ENCODE measurements at regions not wholly inside any gene's neighbourhood (a gene's known extent, or its start where the extent isn't known, plus 50 kb on each side); places are given as distances from the start of the nearest gene placed in this dataset.

- H2AK5ac ChIP-seq (ENCODE audit: low read length, severe bottlenecking): no peak overlapping the region
- no peak overlapping the region for H4K91ac ChIP-seq (ENCODE audit: low read length)
- no peak overlapping the region for H3K27ac ChIP-seq (ENCODE audit: low read length, poor library complexity, severe bottlenecking)
- no peak overlapping the region for H2AFZ ChIP-seq (ENCODE audit: low read depth, low read length)
- H2BK120ac ChIP-seq (ENCODE audit: low read depth, low read length): no peak overlapping the region
- H2BK5ac ChIP-seq (ENCODE audit: low read depth, low read length, poor library complexity, severe bottlenecking): no peak overlapping the region
- H3K4ac ChIP-seq (ENCODE audit: low read depth in 1 of 2, low read length in 2 of 2): no peak overlapping the region
- no peak overlapping the region for H4K8ac ChIP-seq (ENCODE audit: low read length)
- no peaks in the 10 kb centered on the region for H3K79me1 ChIP-seq (replicated peaks; ENCODE audit: low read length, poor library complexity, severe bottlenecking)
- DNase-seq: no peak
- no peak overlapping the region for H3K9ac ChIP-seq (ENCODE audit: low read length)
- peaks cover 0 to 24% of the 10 kb centered on the region in 2 experiments for H3K27me3 ChIP-seq (ENCODE audit: control insufficient read depth in 1 of 2, insufficient read depth in 1 of 2, low read length in 2 of 2)
- no peak overlapping the region for H2BK12ac ChIP-seq (ENCODE audit: low read length in 2 of 2)
- H3K23ac ChIP-seq (ENCODE audit: low read length in 2 of 2): no peak overlapping the region
- H3K4me3 ChIP-seq (ENCODE audit: insufficient read depth in 1 of 2, low read depth in 1 of 2, low read length in 2 of 2): no peak overlapping the region
- no peak overlapping the region for H3K14ac ChIP-seq (ENCODE audit: low read length in 2 of 2)
- H3K18ac ChIP-seq (ENCODE audit: low read depth in 1 of 2, low read length in 2 of 2): no peak overlapping the region
- H3K9me3 ChIP-seq (ENCODE audit: control insufficient read depth, low read length): peaks cover 4% of the 10 kb centered on the region
- no peaks in the 10 kb centered on the region for H3K4me1 ChIP-seq (ENCODE audit: control insufficient read depth, insufficient read depth, low read depth, low read length)
- 50% methylated on average over 3 of the region's 3 CpGs for WGBS
- no peak overlapping the region for H3K4me2 ChIP-seq (ENCODE audit: low read length, poor library complexity, severe bottlenecking)
- H2BK15ac ChIP-seq (ENCODE audit: low read depth, poor library complexity, severe bottlenecking): no peak overlapping the region
- no peaks in the 10 kb centered on the region for H3K36me3 ChIP-seq (ENCODE audit: control insufficient read depth in 1 of 2, insufficient read depth in 2 of 2, low read depth in 1 of 2, low read length in 2 of 2)
These were observed 331.7 kb upstream of the HTR2C start for GRCh38 chrX:114252186-114252585.

GRCh38 chrX:114251575-114251974, 332.3 kb upstream of the HTR2C start:
- no peak overlapping the region for H2BK12ac ChIP-seq (ENCODE audit: low read length in 2 of 2)
- H3K14ac ChIP-seq (ENCODE audit: low read length in 2 of 2): no peak overlapping the region
- 100% methylated on average over 1 of the region's 1 CpG for WGBS
- H2BK120ac ChIP-seq (ENCODE audit: low read depth, low read length): no peak overlapping the region
- H3K4me3 ChIP-seq (ENCODE audit: insufficient read depth in 1 of 2, low read depth in 1 of 2, low read length in 2 of 2): no peak overlapping the region
- peaks cover 0 to 24% of the 10 kb centered on the region in 2 experiments for H3K27me3 ChIP-seq (ENCODE audit: control insufficient read depth in 1 of 2, insufficient read depth in 1 of 2, low read length in 2 of 2)
- H4K8ac ChIP-seq (ENCODE audit: low read length): no peak overlapping the region
- no peak overlapping the region for H3K9ac ChIP-seq (ENCODE audit: low read length)
- H2AK5ac ChIP-seq (ENCODE audit: low read length, severe bottlenecking): no peak overlapping the region
- H2BK5ac ChIP-seq (ENCODE audit: low read depth, low read length, poor library complexity, severe bottlenecking): no peak overlapping the region
- H3K23ac ChIP-seq (ENCODE audit: low read length in 2 of 2): no peak overlapping the region
- no peaks in the 10 kb centered on the region for H3K79me1 ChIP-seq (replicated peaks; ENCODE audit: low read length, poor library complexity, severe bottlenecking)
- DNase-seq: no peak
- no peak overlapping the region for H3K4me2 ChIP-seq (ENCODE audit: low read length, poor library complexity, severe bottlenecking)
- no peak overlapping the region for H3K18ac ChIP-seq (ENCODE audit: low read depth in 1 of 2, low read length in 2 of 2)
- H3K27ac ChIP-seq (ENCODE audit: low read length, poor library complexity, severe bottlenecking): no peak overlapping the region
- H2AFZ ChIP-seq (ENCODE audit: low read depth, low read length): no peak overlapping the region
- peaks cover 4% of the 10 kb centered on the region for H3K9me3 ChIP-seq (ENCODE audit: control insufficient read depth, low read length)
- no peak overlapping the region for H4K91ac ChIP-seq (ENCODE audit: low read length)
- no peaks in the 10 kb centered on the region for H3K4me1 ChIP-seq (ENCODE audit: control insufficient read depth, insufficient read depth, low read depth, low read length)
- H3K4ac ChIP-seq (ENCODE audit: low read depth in 1 of 2, low read length in 2 of 2): no peak overlapping the region
- no peaks in the 10 kb centered on the region for H3K36me3 ChIP-seq (ENCODE audit: control insufficient read depth in 1 of 2, insufficient read depth in 2 of 2, low read depth in 1 of 2, low read length in 2 of 2)
- no peak overlapping the region for H2BK15ac ChIP-seq (ENCODE audit: low read depth, poor library complexity, severe bottlenecking)

DNA sequence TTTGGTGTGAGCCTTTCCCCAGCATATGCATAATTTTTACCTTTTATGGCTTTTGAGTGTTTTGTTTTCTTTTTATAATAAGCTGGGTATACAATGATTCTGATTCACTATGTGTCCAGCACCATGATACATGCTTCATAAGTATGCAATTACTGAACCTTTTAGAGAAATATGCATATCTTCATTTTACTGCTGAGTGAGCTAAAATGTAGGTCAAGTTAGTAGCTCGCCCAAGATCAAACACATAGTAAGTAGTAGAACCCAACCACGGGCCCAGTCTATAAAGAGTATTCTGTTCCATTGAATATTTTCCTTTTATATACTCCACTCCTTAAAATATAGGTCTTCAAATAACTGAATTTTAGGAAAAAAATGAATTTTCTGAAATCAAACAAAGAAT, 362.4 kb upstream of the HTR2C start:
- no peak overlapping the region for H3K18ac ChIP-seq (ENCODE audit: low read depth in 1 of 2, low read length in 2 of 2)
- no peaks in the 10 kb centered on the region for H3K4me1 ChIP-seq (ENCODE audit: control insufficient read depth, insufficient read depth, low read depth, low read length)
- no peak overlapping the region for H2BK12ac ChIP-seq (ENCODE audit: low read length in 2 of 2)
- H3K9ac ChIP-seq (ENCODE audit: low read length): no peak overlapping the region
- H2BK120ac ChIP-seq (ENCODE audit: low read depth, low read length): no peak overlapping the region
- no peaks in the 10 kb centered on the region for H3K79me1 ChIP-seq (replicated peaks; ENCODE audit: low read length, poor library complexity, severe bottlenecking)
- H3K27ac ChIP-seq (ENCODE audit: low read length, poor library complexity, severe bottlenecking): no peak overlapping the region
- peaks cover 0 to 6% of the 10 kb centered on the region in 2 experiments for H3K27me3 ChIP-seq (ENCODE audit: control insufficient read depth in 1 of 2, insufficient read depth in 1 of 2, low read length in 2 of 2)
- DNase-seq: no peak
- WGBS: no CpG with 5 or more reads among the region's 2 CpGs
- no peak overlapping the region for H2BK5ac ChIP-seq (ENCODE audit: low read depth, low read length, poor library complexity, severe bottlenecking)
- no peaks in the 10 kb centered on the region for H3K9me3 ChIP-seq (ENCODE audit: control insufficient read depth, low read length)
- no peak overlapping the region for H4K91ac ChIP-seq (ENCODE audit: low read length)
- no peak overlapping the region for H3K23ac ChIP-seq (ENCODE audit: low read length in 2 of 2)
- H3K36me3 ChIP-seq (ENCODE audit: control insufficient read depth in 1 of 2, insufficient read depth in 2 of 2, low read depth in 1 of 2, low read length in 2 of 2): no peaks in the 10 kb centered on the region
- no peak overlapping the region for H2AFZ ChIP-seq (ENCODE audit: low read depth, low read length)
- no peak overlapping the region for H3K4me2 ChIP-seq (ENCODE audit: low read length, poor library complexity, severe bottlenecking)
- no peak overlapping the region for H2AK5ac ChIP-seq (ENCODE audit: low read length, severe bottlenecking)
- no peak overlapping the region for H3K4ac ChIP-seq (ENCODE audit: low read depth in 1 of 2, low read length in 2 of 2)
- H3K4me3 ChIP-seq (ENCODE audit: insufficient read depth in 1 of 2, low read depth in 1 of 2, low read length in 2 of 2): no peak overlapping the region
- no peak overlapping the region for H4K8ac ChIP-seq (ENCODE audit: low read length)
- no peak overlapping the region for H2BK15ac ChIP-seq (ENCODE audit: low read depth, poor library complexity, severe bottlenecking)
- H3K14ac ChIP-seq (ENCODE audit: low read length in 2 of 2): no peak overlapping the region

GRCh38 chrX:114210879-114211278, 373.0 kb upstream of the HTR2C start:
- no peak overlapping the region for H3K4ac ChIP-seq (ENCODE audit: low read depth in 1 of 2, low read length in 2 of 2)
- no peak overlapping the region for H2BK15ac ChIP-seq (ENCODE audit: low read depth, poor library complexity, severe bottlenecking)
- DNase-seq: no peak
- no peak overlapping the region for H2AFZ ChIP-seq (ENCODE audit: low read depth, low read length)
- H2BK5ac ChIP-seq (ENCODE audit: low read depth, low read length, poor library complexity, severe bottlenecking): no peak overlapping the region
- H2BK12ac ChIP-seq (ENCODE audit: low read length in 2 of 2): no peak overlapping the region
- H3K27me3 ChIP-seq (ENCODE audit: control insufficient read depth in 1 of 2, insufficient read depth in 1 of 2, low read length in 2 of 2): peaks cover 0 to 4% of the 10 kb centered on the region in 2 experiments
- no peaks in the 10 kb centered on the region for H3K9me3 ChIP-seq (ENCODE audit: control insufficient read depth, low read length)
- WGBS: 100% methylated on average over 2 of the region's 3 CpGs
- no peak overlapping the region for H2BK120ac ChIP-seq (ENCODE audit: low read depth, low read length)
- no peak overlapping the region for H3K27ac ChIP-seq (ENCODE audit: low read length, poor library complexity, severe bottlenecking)
- H4K8ac ChIP-seq (ENCODE audit: low read length): no peak overlapping the region
- H3K4me1 ChIP-seq (ENCODE audit: control insufficient read depth, insufficient read depth, low read depth, low read length): no peaks in the 10 kb centered on the region
- H3K18ac ChIP-seq (ENCODE audit: low read depth in 1 of 2, low read length in 2 of 2): no peak overlapping the region
- H3K23ac ChIP-seq (ENCODE audit: low read length in 2 of 2): no peak overlapping the region
- no peaks in the 10 kb centered on the region for H3K36me3 ChIP-seq (ENCODE audit: control insufficient read depth in 1 of 2, insufficient read depth in 2 of 2, low read depth in 1 of 2, low read length in 2 of 2)
- no peak overlapping the region for H3K4me3 ChIP-seq (ENCODE audit: insufficient read depth in 1 of 2, low read depth in 1 of 2, low read length in 2 of 2)
- no peaks in the 10 kb centered on the region for H3K79me1 ChIP-seq (replicated peaks; ENCODE audit: low read length, poor library complexity, severe bottlenecking)
- no peak overlapping the region for H4K91ac ChIP-seq (ENCODE audit: low read length)
- H3K4me2 ChIP-seq (ENCODE audit: low read length, poor library complexity, severe bottlenecking): no peak overlapping the region
- H2AK5ac ChIP-seq (ENCODE audit: low read length, severe bottlenecking): no peak overlapping the region
- no peak overlapping the region for H3K9ac ChIP-seq (ENCODE audit: low read length)
- no peak overlapping the region for H3K14ac ChIP-seq (ENCODE audit: low read length in 2 of 2)
